GM21528 (cell line): ENCODE measurements at regions not wholly inside any gene's neighbourhood (a gene's known extent, or its start where the extent isn't known, plus 50 kb on each side); places are given as distances from the start of the nearest gene placed in this dataset.
"Not testable (repeated sequence)": the region's sequence is repeated elsewhere in the genome, so short reads cannot be mapped to it uniquely, and the experiment has no call there.

ENCODE experiments used
- ATAC-seq: cut with Tn5 transposase; IDR thresholded peaks from one replicate; pipeline ENCODE4 v1.9.1; 2021; ENCODE audit warnings: mild to moderate bottlenecking, moderate library complexity; ENCODE audit not compliant: unreplicated experiment, low FRiP score

DNA sequence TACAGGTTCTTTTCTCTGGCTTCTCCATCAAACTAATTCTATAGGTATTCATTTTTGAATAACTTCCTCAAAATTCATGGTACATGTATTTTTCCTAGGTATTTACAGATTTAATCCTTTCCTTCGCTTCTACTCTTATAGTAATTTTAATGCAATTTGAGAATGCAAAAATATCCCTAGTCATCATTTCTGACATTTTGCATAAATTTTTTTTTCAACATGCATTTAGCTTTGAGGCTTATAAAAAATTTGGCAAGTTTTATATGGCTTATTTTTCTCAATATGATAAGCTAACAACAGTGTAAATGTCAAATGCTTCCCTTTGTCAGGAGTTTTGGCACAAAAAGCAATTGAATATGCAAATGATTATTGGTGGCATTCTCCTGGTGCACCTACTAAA is 872.6 kb downstream of the FLRT2 start:
- no peak for ATAC-seq

DNA sequence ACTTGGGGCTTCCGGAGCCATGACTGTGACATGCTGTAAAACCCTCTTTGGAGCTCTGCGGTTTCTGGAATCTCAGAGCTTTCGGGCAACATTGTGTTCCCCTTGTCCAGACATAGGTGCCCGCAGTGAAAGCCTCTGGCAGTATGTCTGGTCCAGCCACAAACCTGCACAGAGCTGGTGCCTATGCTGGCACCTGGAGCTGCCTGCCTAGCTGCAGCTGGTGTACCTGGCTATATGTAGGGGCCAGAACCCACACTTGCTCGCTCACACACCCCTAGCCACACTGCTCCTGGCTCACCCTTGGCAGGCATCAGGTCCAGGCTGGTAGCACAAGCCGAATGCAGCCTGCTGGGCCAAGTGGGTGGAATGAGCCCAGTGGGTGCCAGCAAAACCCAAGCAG is 861.1 kb downstream of the FLRT2 start:
- ATAC-seq = no peak

DNA sequence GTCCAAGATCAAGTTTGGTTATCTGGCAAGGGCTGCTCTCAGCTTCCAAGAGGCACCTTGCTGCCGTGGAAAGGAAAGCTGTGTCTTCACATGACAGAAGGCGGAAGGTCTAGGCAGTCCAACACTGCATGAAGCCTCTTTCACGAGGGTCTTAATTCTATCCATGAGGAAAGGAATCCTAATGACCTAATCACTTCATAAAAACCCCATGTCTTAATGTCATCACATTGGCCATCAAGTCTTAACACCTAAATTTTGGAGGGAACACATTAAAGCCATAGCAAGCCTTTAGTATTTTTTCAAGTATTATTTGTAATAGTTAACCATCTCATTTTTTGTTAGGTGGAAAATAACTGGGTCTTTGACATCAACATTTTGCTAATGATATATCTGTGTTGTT is 858.3 kb downstream of the FLRT2 start:
- no peak for ATAC-seq

DNA sequence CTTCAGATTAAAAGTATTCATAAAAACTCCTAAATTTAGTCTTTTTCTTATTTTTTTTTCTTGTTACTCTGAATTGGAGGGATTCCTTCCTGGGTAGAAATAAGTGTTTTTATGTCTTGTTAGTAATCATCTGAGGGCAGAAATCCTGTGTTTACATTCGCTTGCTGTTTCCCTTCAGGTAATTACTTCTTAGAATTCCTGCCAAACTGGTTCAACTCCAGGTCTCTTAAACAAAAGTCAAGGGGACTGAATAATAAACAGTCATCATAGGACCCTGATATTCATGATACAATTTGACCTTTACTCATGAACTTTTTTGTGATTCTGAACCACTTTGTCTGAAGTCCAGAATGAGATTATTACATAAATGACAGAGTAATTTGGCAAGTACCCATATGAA is 843.9 kb downstream of the FLRT2 start:
- no peak for ATAC-seq

DNA sequence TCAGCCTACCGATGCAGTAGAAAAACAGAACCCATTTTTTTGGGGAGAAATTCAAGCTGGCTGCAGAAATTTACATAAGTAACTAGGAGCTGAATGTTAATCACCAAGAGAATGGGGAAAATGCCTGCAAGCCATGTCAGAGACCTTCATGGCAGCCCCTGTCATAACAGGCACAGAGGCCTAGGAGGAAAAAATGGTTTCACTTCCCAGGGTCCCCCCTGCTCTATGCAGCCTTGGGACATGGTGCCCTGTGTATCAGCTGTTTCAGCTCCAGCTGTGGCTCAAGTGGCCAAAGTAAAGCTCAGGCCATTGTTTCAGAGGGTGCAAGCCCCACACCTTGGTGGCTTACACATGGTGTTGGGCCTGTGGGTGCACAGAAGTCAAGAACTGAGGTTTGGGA is 842.5 kb downstream of the FLRT2 start:
- ATAC-seq = no peak

DNA sequence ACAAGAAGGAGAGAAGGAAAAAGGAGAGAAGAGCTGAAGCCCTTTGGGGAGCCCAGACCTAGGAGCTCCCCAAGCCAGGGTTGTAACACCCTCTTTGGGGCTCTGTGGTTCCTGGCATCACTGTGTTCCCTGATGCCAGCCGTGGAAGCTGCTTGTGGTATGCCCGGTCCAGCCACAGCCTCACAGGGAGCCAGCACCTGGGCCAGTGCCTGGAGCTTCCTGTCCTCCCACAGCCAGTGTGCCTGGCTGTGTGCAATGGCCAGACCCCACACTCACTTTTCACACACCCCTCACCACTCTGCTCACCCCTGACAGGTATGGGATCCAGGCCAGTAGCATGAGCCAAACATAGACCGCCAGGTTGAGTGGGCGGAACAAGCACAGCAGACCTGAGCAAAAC is 834.7 kb downstream of the FLRT2 start:
- no peak for ATAC-seq

DNA sequence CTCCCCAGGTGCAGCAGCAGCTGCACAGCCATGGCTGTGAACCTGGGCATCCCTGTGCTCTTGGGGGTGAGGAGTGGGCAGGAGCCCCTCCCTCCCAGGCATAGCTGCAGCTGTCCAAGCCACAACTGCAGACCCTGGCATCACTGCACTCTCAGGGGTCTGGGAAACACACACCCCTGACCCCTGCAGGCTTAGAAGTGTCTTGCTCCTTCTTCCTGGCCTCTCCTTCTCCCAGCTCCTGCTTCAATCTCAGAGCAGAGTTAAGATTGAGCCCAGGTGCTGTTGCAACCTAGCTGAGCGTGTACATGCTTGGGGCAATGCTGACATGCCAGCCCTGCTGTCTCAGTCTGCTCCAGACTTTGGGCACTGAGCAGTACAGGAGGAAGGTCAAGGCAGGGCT is 833.6 kb downstream of the FLRT2 start:
- ATAC-seq = no peak

DNA sequence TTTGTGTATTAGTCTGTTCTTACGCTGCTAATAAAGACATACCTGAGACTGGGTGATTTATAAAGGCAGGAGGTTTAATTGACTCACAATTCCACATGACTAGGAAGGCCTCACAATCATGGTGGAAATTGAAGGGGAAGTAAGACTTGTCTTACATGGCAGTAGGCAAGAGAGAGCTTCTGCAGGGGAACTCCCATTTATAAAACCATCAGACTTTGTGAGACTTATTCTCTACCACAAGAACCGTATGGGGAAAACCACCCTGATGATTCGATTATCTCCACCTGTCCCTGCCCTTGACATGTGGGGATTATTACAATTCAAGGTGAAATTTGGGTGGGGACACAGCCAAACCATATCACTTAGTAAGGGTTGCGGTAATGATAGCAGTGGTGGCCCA is 833.1 kb downstream of the FLRT2 start:
- no peak for ATAC-seq

DNA sequence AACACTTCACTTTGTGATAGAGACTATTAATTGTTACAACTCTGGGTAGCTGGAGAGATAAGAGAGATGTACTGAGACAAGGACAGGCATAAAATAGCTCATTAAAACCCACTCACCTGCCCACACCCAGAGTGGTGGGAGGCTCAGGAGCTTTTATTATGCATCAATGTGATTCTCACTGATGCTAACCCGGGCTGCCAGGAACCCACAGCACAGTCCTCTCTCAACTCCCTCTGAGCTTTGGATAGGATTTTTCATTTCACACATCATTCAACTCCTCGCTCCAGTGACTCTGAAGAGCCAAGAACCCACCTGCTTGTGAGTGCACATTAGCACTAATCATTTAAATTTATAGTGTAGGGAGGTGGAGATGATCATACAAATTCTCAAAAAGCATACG is 827.9 kb downstream of the FLRT2 start:
- ATAC-seq = no peak

DNA sequence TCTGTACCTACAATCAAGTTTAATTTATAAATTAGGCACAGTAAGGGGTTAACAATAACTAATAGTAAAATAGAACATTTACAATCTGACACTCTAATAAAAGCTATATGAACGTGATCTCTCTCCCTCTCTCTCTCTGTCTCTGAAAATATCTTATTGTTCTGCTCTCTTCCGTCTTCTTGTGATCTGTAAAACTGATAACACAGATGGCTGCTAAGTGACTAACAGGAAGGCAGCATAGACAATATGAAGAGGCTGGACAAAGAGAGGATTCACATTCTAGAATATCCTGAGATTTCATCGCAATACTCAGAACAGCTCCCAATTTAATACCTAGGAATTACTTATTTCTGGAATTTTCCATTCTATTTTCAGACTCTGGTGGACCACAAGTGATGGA is 827.2 kb downstream of the FLRT2 start:
- no peak for ATAC-seq

DNA sequence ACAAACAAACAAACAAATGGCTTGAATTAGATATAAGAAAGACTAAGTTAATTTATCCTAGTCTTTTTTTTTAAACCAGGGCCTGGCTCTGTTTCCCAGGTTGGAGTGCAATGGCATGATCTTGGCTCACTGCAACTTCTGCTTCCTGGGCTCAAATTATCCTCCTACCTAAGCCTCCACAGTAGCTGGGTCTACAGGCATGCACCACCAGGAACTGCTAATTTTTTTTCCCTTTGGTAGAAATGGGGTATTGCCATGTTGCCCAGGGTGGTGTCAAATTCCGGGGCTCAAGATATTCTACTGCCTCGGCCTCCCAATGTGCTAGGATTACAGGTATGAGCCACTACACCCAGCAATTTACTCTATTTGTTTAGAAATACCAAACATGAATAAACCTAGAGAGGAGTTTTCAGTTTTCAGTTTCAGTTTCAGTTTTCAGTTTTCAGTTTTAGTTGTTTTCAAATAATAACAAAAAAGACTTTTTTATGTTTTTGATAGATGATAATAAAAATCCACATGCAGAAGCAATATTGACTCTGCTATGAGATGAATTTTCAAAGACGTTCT is 817.0 kb downstream of the FLRT2 start:
- ATAC-seq = no peak

DNA sequence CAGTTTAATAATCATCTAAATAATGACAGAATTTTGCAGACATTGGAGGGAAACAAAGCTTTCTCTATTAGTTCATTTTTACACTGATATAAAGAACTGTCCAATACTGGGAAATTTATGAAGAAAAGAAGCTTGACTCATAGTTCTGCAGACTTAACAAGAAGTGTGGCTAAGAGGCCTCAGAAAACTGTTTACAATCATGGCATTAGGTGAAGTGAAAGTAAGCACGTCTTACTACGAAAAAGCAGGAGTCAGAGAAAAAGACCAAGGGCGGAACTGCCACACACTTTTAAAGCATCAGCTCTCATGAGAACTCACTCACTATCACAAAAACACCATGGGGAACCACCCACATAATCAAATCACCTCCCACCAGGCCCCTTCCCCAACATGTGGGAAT is 804.4 kb downstream of the FLRT2 start:
- ATAC-seq = no peak

DNA sequence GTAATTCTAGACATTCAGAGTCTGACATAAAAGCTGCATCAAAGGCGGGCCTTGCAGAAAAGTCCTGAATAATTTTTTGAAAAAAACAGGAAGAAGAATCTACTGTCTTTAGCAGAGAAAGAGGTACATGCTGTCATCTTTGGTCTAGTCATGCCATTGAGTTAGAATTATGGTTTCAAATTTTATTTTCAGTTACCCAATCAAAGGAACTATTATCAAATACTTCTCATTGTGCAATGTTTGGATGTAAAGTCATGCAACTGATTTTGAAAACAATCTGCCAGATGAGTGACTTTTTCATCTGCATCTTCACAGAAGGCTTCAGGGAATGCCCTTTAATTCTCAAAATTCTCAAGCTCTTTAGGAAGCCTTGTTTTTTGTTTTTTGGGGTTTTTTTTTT is 803.5 kb downstream of the FLRT2 start:
- no peak for ATAC-seq

DNA sequence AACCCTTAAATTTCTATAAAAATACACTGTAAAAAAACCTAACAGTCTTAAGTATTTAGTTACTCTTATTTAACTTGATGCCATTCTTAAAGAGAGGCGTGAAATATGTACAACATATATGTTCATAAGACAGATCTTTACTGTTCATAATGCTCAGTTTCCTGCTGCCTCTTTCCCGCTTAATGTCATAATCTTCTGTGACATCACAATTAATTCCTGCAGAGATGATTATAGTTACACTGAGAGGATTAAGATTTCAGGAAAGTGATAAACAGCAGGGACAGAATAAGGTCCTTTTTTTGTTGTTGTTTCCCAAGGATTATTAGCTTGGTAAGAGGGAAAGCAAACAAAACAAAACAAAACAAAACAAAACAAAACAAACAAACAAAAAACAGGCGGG is 801.4 kb downstream of the FLRT2 start:
- no peak for ATAC-seq

DNA sequence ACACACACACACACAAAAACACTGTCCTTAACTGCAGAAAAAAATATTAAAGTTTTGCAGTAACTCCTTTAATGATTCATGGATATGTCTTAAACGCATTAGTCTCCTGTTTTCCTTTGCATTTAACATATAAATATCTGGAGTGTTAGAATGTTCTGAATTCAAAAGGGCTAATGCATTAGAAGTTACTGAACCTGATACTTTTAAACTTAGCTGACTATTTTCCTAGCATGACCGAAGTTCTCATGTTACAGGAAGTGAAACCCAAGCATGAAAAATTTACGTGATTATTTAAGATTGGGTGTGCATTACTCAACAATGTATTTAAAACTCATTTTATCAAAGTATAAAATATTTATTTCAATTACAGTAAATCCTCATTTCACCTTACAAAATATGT is 791.2 kb downstream of the FLRT2 start:
- no peak for ATAC-seq

DNA sequence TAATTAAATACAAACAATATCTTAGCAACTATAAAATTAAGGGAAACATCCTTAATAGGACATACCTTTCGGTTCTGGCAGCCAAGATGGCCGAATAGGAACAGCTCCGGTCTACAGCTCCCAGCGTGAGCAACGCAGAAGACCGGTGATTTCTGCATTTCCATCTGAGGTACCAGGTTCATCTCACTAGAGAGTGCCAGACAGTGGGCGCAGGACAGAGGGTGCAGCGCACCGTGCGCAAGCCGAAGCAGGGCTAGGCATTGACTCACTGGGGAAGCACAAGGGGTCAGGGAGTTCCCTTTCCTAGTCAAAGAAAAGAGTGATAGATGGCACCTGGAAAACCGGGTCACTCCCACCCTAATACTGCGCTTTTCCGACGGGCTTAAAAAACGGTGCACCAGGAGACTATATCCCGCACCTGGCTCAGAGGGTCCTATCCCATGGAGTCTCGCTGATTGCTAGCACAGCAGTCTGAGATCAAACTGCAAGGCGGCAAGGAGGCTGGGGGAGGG is 782.3 kb downstream of the FLRT2 start:
- ATAC-seq = not testable (repeated sequence)

DNA sequence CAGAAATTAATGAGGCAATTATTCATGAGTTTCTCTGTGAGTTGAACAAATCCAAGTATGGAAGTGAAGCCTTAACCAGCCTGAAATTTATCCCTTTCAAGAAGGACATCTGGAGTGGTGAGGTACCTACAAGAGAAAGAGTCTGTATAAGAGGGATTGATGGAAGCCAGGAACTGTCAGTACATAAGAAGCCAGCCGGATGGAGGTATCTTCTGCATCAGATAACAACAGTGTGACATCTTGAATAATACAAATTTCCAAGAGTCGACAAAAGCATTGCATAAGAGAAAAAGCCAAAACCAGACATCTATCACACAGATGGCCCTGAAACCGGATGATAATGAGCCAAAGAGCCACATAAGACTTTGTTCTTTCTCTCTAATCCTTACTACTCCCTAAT is 781.2 kb downstream of the FLRT2 start:
- no peak for ATAC-seq

DNA sequence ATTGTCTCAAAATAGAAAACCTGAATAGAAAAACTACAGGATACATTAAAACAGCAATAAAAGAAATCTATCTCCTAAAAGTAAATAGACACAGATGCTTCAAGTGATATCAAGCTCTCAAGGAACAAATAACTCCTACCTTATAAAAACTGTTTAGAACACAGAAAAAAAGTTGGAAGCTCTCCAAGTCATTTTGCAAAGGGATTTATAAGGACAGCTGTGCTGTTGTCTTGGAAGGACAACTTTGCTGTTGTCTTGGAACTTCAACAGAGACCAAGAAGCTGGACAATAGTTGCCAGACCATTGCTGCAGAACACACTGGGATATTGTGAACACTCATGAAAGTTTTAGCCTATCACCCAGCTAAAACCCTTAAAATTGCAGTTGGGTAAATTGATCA is 780.7 kb downstream of the FLRT2 start:
- no peak for ATAC-seq

DNA sequence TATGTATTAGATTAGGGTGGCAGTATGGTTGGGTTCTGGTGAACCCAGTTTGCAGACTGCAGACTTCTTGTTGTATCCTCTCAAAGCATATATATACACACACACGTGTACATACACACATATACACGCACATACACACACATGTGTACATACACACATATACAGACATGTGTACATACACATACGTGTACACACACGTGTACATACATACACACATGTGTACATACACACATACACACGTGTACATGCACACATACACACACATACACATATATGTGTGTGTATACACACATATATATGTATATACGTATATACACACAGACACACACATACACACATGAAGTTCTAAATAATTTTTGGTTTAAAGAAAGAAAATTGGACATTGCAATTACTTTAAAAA is 780.2 kb downstream of the FLRT2 start:
- no peak for ATAC-seq

DNA sequence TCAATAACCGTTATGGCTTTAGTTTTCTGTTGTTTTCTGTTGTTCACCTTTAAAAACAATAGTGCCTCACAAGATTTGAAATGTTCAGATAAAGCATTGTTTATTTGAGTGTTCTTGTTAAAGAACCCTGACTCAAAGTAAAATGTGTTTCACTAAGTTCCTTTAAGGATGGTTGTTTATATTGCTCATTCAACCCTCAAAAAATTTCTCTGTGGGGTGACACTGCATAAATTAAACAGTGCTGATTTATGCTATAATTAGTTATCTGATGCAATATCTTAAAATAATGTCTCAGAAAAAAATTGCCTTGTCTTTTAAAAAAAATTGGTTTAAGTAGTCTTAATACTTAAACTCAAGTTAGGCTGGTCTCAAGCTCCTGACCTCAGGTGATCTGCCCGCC is 775.1 kb downstream of the FLRT2 start:
- ATAC-seq = no peak

DNA sequence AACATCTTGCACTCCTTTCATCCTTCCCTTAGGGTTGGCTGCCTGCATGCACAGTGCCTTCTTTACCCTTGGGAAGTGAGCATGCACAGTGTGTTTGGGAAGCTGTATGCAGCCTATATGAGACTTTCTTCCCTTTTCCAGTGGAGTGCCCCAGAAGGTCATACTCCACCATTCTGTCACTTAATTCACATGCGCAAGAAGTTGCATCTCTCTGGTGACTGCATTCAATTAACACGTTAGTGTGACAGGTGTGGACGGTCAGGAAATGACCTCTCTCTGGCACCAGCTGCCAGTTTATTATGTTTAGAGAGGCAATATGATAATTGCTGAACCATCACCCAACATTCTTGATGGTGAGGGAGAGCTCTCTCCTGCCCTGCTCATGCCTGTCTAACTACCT is 770.0 kb downstream of the FLRT2 start:
- no peak for ATAC-seq

DNA sequence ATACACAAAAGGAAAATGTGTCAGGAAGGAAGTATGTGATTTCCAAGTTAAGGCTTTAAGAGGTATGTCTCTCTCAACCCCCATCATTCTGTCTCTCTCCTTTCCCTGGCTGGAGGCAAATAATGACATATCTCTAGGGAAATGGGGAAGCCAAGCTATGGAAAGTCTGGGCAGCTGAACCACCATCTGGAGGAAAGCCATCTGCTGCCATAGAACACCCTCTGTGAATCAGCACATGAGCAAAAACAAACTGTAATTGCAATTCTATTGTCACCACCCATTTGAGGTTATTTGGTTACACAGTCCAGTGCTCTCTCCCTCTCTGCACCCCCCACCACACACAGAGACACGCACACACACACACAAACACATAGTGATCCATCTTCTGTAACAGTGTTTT is 766.2 kb downstream of the FLRT2 start:
- no peak for ATAC-seq

DNA sequence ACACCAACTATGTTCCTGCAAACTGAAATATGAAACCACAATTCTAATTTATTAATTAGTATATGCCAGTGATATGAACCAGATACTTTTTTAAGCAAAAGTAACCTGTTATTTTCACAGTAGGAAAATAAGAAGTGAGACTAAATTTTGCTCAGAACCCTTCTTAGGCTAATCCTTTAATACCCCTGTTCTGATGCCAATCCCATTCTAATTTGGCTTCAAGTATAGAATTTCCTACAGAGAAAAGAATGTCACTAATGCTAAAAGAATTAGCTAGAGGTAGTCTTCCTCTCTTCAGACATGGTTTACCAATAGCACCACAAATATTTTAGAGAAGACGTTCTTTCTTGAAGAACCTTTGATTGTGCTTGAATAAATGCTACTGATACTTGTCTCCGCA is 758.4 kb downstream of the FLRT2 start:
- no peak for ATAC-seq
